Neural crest cell (in vitro differentiated cells): ENCODE measurements at regions not wholly inside any gene's neighbourhood (a gene's known extent, or its start where the extent isn't known, plus 50 kb on each side); places are given as distances from the start of the nearest gene placed in this dataset.

Source experiments
- DNase-seq: peaks from one replicate; pipeline ENCODE4 v3.0.0; 2021; ENCODE audit warnings: low read depth, mixed read lengths, low spot score
- H3K27ac Mint-ChIP-seq: one replicate; pipeline ENCODE4 v1.8.0; 2021; ENCODE audit warnings: mild to moderate bottlenecking, mixed read lengths; ENCODE audit not compliant: unreplicated experiment
- H3K27me3 Mint-ChIP-seq: 2 replicates; pipeline ENCODE4 v1.8.0; 2021; ENCODE audit warnings: low read depth, mild to moderate bottlenecking, mixed read lengths
- H3K36me3 Mint-ChIP-seq: 2 replicates; pipeline ENCODE4 v1.8.0; 2021; ENCODE audit warnings: low read depth, mild to moderate bottlenecking, mixed read lengths
- H3K4me1 Mint-ChIP-seq: 2 replicates; pipeline ENCODE4 v1.8.0; 2021; ENCODE audit warnings: mixed read lengths
- H3K4me3 Mint-ChIP-seq: one replicate; pipeline ENCODE4 v1.8.0; 2021; ENCODE audit warnings: mild to moderate bottlenecking, mixed read lengths
- H3K9me3 Mint-ChIP-seq: 2 replicates; pipeline ENCODE4 v1.8.0; 2021; ENCODE audit warnings: mixed read lengths
- TF ChIP-seq, protein P1 (sequence below): fragments of 200-600 bp; sonication (generic); conservative IDR thresholded peaks from 2 replicates; pipeline ENCODE4 v1.5.0; 2021; ENCODE audit warnings: antibody characterized with exemption, mild to moderate bottlenecking

- TF ChIP-seq, protein P1, sequence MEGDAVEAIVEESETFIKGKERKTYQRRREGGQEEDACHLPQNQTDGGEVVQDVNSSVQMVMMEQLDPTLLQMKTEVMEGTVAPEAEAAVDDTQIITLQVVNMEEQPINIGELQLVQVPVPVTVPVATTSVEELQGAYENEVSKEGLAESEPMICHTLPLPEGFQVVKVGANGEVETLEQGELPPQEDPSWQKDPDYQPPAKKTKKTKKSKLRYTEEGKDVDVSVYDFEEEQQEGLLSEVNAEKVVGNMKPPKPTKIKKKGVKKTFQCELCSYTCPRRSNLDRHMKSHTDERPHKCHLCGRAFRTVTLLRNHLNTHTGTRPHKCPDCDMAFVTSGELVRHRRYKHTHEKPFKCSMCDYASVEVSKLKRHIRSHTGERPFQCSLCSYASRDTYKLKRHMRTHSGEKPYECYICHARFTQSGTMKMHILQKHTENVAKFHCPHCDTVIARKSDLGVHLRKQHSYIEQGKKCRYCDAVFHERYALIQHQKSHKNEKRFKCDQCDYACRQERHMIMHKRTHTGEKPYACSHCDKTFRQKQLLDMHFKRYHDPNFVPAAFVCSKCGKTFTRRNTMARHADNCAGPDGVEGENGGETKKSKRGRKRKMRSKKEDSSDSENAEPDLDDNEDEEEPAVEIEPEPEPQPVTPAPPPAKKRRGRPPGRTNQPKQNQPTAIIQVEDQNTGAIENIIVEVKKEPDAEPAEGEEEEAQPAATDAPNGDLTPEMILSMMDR: no peak
- no peaks in the 10 kb centered on the region for H3K9me3 Mint-ChIP-seq
- DNase-seq: no peak
- peaks cover 44% of the 10 kb centered on the region for H3K4me1 Mint-ChIP-seq
- H3K36me3 Mint-ChIP-seq: peaks cover 8% of the 10 kb centered on the region
- no peaks in the 10 kb centered on the region for H3K27me3 Mint-ChIP-seq
- no peak overlapping the region for H3K4me3 Mint-ChIP-seq
- H3K27ac Mint-ChIP-seq: no peak overlapping the region
Observed at GRCh38 chr9:110065532-110065931, 142.4 kb downstream of the C9orf152 start.

DNA sequence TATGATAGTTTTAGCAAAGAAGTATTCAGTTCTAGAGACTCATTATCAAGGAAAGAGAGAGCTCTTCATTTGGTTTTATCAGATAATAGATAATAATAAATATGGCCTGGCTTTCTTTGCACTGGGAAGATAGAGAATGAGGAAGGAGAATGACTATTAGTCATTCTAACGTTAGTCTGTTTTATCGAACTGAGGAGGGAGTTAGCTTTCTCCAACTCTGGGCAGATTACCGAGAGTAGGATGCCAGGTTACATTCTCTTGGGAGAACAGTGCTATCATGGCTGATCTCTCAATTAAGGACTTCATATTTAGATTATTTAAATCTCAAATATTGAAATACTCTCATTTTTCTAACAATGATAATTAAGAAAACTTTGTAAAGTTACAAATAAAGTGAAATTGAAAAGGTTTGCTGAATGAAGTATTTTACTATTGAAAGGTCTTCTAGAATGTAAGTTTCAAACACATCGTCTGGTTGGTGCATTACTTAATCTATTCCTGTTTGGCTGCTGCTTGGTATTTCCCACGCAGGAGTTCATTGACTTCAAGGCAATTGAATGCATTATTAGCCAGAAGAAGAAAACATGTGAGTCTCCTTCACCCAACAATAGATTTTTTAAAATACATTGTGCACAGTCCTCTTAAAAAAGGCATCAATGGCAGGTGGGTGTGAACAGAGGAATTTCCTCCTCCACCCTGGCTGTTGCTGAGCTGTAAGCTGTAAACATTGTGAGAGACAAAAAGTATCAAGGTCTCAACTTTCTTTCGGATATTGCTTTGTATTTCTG, 140.8 kb downstream of the C9orf152 start:
- no peak overlapping the region for H3K4me3 Mint-ChIP-seq
- H3K27me3 Mint-ChIP-seq: no peaks in the 10 kb centered on the region
- peaks cover 49% of the 10 kb centered on the region for H3K4me1 Mint-ChIP-seq
- H3K36me3 Mint-ChIP-seq: peaks cover 9% of the 10 kb centered on the region
- H3K9me3 Mint-ChIP-seq: no peaks in the 10 kb centered on the region
- no peak for DNase-seq
- TF ChIP-seq, protein P1: no peak
- no peak overlapping the region for H3K27ac Mint-ChIP-seq

GRCh38 chr9:110068212-110068611, 139.7 kb downstream of the C9orf152 start:
- no peak overlapping the region for H3K27ac Mint-ChIP-seq
- H3K4me1 Mint-ChIP-seq: peaks cover 58% of the 10 kb centered on the region
- no peak overlapping the region for H3K4me3 Mint-ChIP-seq
- peaks cover 9% of the 10 kb centered on the region for H3K36me3 Mint-ChIP-seq
- DNase-seq: no peak
- H3K27me3 Mint-ChIP-seq: no peaks in the 10 kb centered on the region
- no peaks in the 10 kb centered on the region for H3K9me3 Mint-ChIP-seq
- TF ChIP-seq, protein P1: no peak

GRCh38 chr9:110069326-110070248, 138.4 kb downstream of the C9orf152 start:
- no peaks in the 10 kb centered on the region for H3K9me3 Mint-ChIP-seq
- H3K27me3 Mint-ChIP-seq: no peaks in the 10 kb centered on the region
- H3K36me3 Mint-ChIP-seq: peaks cover 8% of the 10 kb centered on the region
- peaks cover 63% of the 10 kb centered on the region for H3K4me1 Mint-ChIP-seq
- no peak overlapping the region for H3K27ac Mint-ChIP-seq
- no peak for DNase-seq
- TF ChIP-seq, protein P1: no peak
- H3K4me3 Mint-ChIP-seq: no peak overlapping the region

DNA sequence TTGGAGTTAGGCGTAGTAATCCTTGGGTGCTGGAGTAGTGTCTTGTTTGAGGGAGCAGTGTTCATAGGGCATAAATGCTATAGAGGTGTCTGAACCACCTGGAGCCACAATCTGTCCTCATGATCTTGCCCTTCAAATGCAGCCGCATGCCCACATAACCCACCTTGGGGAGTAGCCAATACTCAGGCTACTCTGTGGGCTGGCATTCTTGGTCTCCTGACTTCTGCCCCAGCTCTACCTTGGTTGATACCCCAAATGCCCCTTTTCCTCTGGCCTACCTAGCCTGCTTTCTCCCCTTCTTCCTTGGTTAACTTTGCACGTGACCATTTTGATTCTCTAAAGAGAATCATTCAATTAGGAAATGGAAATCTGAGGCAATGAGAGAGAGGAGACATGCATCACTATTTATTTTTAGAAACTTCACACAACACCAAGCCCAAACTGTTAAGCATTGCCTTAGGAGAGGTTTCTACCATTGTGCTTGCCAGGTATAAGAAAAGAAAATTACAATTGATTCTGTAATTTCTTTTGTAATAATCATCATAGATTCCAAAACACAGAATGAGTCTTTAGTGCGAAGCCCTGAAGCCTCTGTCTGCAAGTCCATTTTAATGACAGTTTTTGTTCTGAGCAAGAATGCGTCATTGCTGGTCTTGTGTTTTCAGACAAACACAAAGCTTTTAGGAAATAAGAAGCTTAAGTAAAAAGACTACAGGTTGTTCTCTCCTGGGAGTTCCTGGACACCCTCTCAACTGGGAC, 135.2 kb downstream of the C9orf152 start:
- H3K9me3 Mint-ChIP-seq: no peaks in the 10 kb centered on the region

More for the DNA sequence above, 135.2 kb downstream of the C9orf152 start:
- Mint-ChIP-seq H3K36me3 (peaks cover 3% of the 10 kb centered on the region), H3K4me1 (peaks cover 46% of the 10 kb centered on the region), H3K4me3 (no peak overlapping the region), H3K27me3 (no peaks in the 10 kb centered on the region), H3K27ac (no peak overlapping the region)
- no peak for DNase-seq
- TF ChIP-seq, protein P1: no peak
